Naive thymus-derived CD4-positive, alpha-beta T cell (primary cell): ENCODE measurements at regions not wholly inside any gene's neighbourhood (a gene's known extent, or its start where the extent isn't known, plus 50 kb on each side); places are given as distances from the start of the nearest gene placed in this dataset.

Experiments used
- ATAC-seq: fragments of 150-1000 bp; cut with Tn5 transposase; 2 replicates; pipeline ENCODE4 v1.10.0; 2021; ENCODE audit warnings: mild to moderate bottlenecking, moderate library complexity
- CTCF ChIA-PET: fragments of 350-600 bp; sonication (Branson Sonifier 250); formaldehyde crosslinking; loops from one replicate; lab custom pipeline; 2021; ENCODE audit warnings: antibody characterized with exemption; lab: Charles Lee
- POLR2A ChIA-PET: fragments of 350-600 bp; sonication (Branson Sonifier 250); formaldehyde crosslinking; loops from one replicate; lab custom pipeline; 2021; ENCODE audit warnings: antibody characterized with exemption, inconsistent platforms; lab: Charles Lee
- DNase-seq, 9 donors: peaks; one replicate each; pipeline versions ENCODE4 v3.0.0 to v3.0.0-alpha.2; 2020 to 2022; ENCODE audit warnings: mixed read lengths in 1 of 9
- H3K27ac ChIP-seq: one replicate; pipeline ENCODE4 v1.7.0; 2013; ENCODE audit warnings: mild to moderate bottlenecking, low read depth, low read length, moderate library complexity
- H3K27me3 ChIP-seq, 2 donors: one replicate each; pipeline ENCODE4 v1.7.0; 2013; ENCODE audit warnings: low read length in 2 of 2, mild to moderate bottlenecking in 2 of 2, moderate library complexity in 2 of 2; ENCODE audit not compliant: control insufficient read depth in 2 of 2, insufficient read depth in 2 of 2
- H3K36me3 ChIP-seq, 3 experiments: 1 replicate in 2 of 3; 2 replicates in 1 of 3; pipeline ENCODE4 v1.7.0; 2013; ENCODE audit warnings: low read length in 3 of 3, mild to moderate bottlenecking in 3 of 3, moderate library complexity in 1 of 3; ENCODE audit not compliant: insufficient read depth in 3 of 3, control insufficient read depth in 2 of 3
- H3K4me1 ChIP-seq, 2 donors: one replicate each; pipeline ENCODE4 v1.7.0; 2013; ENCODE audit warnings: low read length in 2 of 2, mild to moderate bottlenecking in 2 of 2, moderate library complexity in 1 of 2; ENCODE audit not compliant: control insufficient read depth in 2 of 2, insufficient read depth in 2 of 2
- H3K4me3 ChIP-seq: 2 replicates; pipeline ENCODE4 v1.7.0; 2013; ENCODE audit warnings: mild to moderate bottlenecking, low read length
- H3K9me3 ChIP-seq, 3 experiments: 1 replicate in 2 of 3; 2 replicates in 1 of 3; pipeline ENCODE4 v1.7.0; 2013; ENCODE audit warnings: low read length in 3 of 3; ENCODE audit not compliant: control insufficient read depth in 2 of 3
- H3K27ac Mint-ChIP-seq, 9 donors: one replicate each; pipeline ENCODE4 v1.8.0; 2020 to 2022; ENCODE audit warnings: mixed read lengths in 9 of 9, mild to moderate bottlenecking in 8 of 9, moderate library complexity in 5 of 9, inconsistent platforms in 2 of 9
- H3K27me3 Mint-ChIP-seq, 5 donors: one replicate each; pipeline ENCODE4 v1.8.0; 2021 to 2022; ENCODE audit warnings: mixed read lengths in 5 of 5, mild to moderate bottlenecking in 1 of 5
- H3K36me3 Mint-ChIP-seq, 5 donors: one replicate each; pipeline ENCODE4 v1.8.0; 2020 to 2022; ENCODE audit warnings: mixed read lengths in 5 of 5, mild to moderate bottlenecking in 3 of 5, inconsistent platforms in 1 of 5
- H3K4me1 Mint-ChIP-seq, 7 donors: one replicate each; pipeline ENCODE4 v1.8.0; 2020 to 2022; ENCODE audit warnings: mixed read lengths in 7 of 7, mild to moderate bottlenecking in 3 of 7, inconsistent platforms in 1 of 7
- H3K4me3 Mint-ChIP-seq, 10 donors: one replicate each; pipeline ENCODE4 v1.8.0; 2020 to 2022; ENCODE audit warnings: mild to moderate bottlenecking in 10 of 10, mixed read lengths in 10 of 10, moderate library complexity in 6 of 10, inconsistent platforms in 2 of 10
- H3K9me3 Mint-ChIP-seq, 11 donors: one replicate each; pipeline ENCODE4 v1.8.0; 2020 to 2022; ENCODE audit warnings: mixed read lengths in 11 of 11, mild to moderate bottlenecking in 4 of 11, inconsistent platforms in 1 of 11, moderate library complexity in 1 of 11
- intact Hi-C, 2 donors: fragments of 100-400 bp; cut with micrococcal nuclease; formaldehyde crosslinking; loops; one replicate each; pipeline ENCODE4 v1.15.1; 2023

DNA sequence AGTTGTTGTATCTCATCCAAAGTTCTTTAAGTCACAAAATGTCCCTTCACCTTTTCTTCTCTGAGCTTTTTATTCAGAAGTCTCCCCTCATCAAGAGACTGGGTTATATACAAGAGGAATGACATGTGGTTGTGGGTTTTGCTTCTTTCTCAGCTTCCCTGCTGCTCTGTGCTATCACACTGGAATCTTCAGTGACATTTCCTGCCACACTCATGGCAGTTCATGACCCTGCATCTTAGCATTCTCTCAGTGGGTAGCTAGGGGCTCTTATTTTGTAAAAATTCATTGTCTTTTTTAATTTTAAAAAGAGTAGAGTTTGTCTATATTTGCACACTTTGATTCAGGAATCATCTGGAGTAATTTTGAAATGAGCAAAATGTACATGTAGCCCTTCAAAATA lies 236.9 kb upstream of the TMEM229A start:
- no peaks in the 10 kb centered on the region for H3K36me3 Mint-ChIP-seq
- H3K27ac Mint-ChIP-seq: no peak overlapping the region
- ChIA-PET POLR2A (no interaction called here), CTCF (no interaction called here)
- Histone ChIP-seq H3K4me1 (no peaks in the 10 kb centered on the region), H3K27ac (no peak overlapping the region), H3K36me3 (no peaks in the 10 kb centered on the region), H3K27me3 (no peaks in the 10 kb centered on the region), H3K4me3 (no peak overlapping the region), H3K9me3 (no peaks in the 10 kb centered on the region)
- H3K4me1 Mint-ChIP-seq: no peaks in the 10 kb centered on the region
- H3K27me3 Mint-ChIP-seq: no peaks in the 10 kb centered on the region
- DNase-seq (no peak), ATAC-seq (no peak)
- intact Hi-C loops: no loop called here
- H3K4me3 Mint-ChIP-seq: no peak overlapping the region
- peaks cover 0 to 8% (median 0%) of the 10 kb centered on the region in 11 donors for H3K9me3 Mint-ChIP-seq

DNA sequence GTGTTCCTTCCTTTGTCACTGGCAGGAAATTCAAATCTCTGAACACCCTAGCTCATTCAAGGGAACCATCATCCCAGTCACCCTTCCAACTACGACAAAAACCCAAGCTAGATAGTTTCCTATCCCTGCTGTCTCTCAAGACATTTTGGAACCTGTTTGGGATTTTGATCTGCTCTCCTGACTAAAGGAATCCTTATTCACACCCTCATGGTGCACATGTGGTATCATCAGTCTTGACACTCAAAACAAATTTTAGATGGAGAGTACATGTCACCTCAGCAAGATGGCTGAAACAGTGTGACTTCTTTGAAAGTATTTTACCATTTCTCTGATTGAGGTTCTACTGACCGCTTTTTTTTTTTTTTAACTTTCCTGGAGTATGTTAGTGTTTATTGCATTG lies 234.3 kb upstream of the TMEM229A start:
- H3K27ac Mint-ChIP-seq: no peak overlapping the region
- no peaks in the 10 kb centered on the region for H3K4me1 Mint-ChIP-seq
- H3K36me3 Mint-ChIP-seq: no peaks in the 10 kb centered on the region
- CTCF ChIA-PET: no interaction called here
- no peak for DNase-seq
- no peak for ATAC-seq
- no peaks in the 10 kb centered on the region for H3K4me1 ChIP-seq
- no peaks in the 10 kb centered on the region for H3K9me3 ChIP-seq
- no peak overlapping the region for H3K4me3 Mint-ChIP-seq
- no peaks in the 10 kb centered on the region for H3K27me3 ChIP-seq
- H3K27ac ChIP-seq: no peak overlapping the region
- POLR2A ChIA-PET: no interaction called here
- H3K27me3 Mint-ChIP-seq: no peaks in the 10 kb centered on the region
- no peaks in the 10 kb centered on the region for H3K36me3 ChIP-seq
- peaks cover 0 to 6% (median 0%) of the 10 kb centered on the region in 11 donors for H3K9me3 Mint-ChIP-seq
- intact Hi-C loops: no loop called here
- no peak overlapping the region for H3K4me3 ChIP-seq

DNA sequence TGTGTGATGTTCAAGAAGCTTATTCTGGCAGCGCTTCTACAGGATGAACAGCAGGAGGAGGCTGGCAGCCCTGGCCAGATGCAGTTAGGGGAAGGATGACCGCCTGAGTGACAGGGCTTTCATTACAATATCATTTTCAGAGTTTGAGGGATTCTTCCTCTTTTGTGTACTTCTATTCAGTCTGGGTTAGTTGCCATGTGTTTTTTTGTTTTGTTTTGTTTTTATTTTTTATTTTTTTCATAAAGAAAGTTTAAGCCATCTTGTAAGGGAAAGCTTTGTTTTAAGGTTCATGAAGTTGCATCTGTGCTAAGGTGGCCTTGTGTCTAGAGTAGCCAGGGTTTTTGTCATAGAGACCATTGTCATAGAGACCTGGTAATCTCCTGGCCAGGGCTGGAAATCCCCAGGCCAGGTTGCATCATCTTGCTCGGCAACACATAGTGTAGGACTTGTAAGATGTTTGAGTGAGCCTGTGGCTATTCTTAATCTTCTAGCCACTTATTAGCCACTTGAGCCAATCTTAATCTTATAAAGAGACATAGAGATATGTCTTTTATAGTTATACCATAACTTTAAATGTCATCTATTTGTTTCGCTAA lies 230.5 kb upstream of the TMEM229A start:
- no peaks in the 10 kb centered on the region for H3K9me3 ChIP-seq
- no peak for ATAC-seq
- Mint-ChIP-seq H3K27ac (no peak overlapping the region), H3K27me3 (no peaks in the 10 kb centered on the region), H3K9me3 (peaks cover 0 to 9% (median 3%) of the 10 kb centered on the region in 11 donors), H3K4me1 (no peaks in the 10 kb centered on the region), H3K36me3 (no peaks in the 10 kb centered on the region), H3K4me3 (no peak overlapping the region)
- intact Hi-C loops: no loop called here
- ChIA-PET POLR2A (no interaction called here), CTCF (no interaction called here)
- H3K4me1 ChIP-seq: no peaks in the 10 kb centered on the region
- no peaks in the 10 kb centered on the region for H3K27me3 ChIP-seq
- no peak overlapping the region for H3K4me3 ChIP-seq
- DNase-seq: no peak
- no peak overlapping the region for H3K27ac ChIP-seq
- H3K36me3 ChIP-seq: no peaks in the 10 kb centered on the region

DNA sequence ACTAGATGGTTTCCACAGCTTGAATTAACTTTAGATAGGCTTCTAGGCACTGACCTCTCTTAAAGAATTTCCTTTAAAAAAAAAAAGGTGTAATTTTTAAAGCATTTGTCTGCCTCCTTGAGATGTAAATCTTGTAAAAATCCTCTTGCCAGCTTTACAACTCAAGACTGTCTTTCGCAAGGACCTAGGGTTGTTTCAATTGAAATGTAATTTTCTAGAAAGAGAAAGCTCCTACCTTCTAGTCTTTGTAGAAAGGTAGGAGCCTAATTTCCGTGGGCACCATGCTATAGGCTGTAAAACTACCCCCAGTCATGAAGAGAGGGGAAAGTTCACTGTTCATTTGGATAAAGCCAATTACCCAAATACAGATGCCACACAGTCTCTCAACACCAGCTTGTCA lies 228.8 kb upstream of the TMEM229A start:
- Histone ChIP-seq H3K27ac (no peak overlapping the region), H3K9me3 (no peaks in the 10 kb centered on the region), H3K27me3 (no peaks in the 10 kb centered on the region), H3K4me3 (no peak overlapping the region), H3K4me1 (no peaks in the 10 kb centered on the region), H3K36me3 (no peaks in the 10 kb centered on the region)
- Mint-ChIP-seq H3K9me3 (peaks cover 0 to 15% (median 5%) of the 10 kb centered on the region in 11 donors), H3K4me3 (no peak overlapping the region), H3K27ac (no peak overlapping the region), H3K27me3 (no peaks in the 10 kb centered on the region), H3K36me3 (no peaks in the 10 kb centered on the region), H3K4me1 (no peaks in the 10 kb centered on the region)
- ChIA-PET CTCF (no interaction called here), POLR2A (no interaction called here)
- intact Hi-C loops: no loop called here
- no peak for ATAC-seq
- no peak for DNase-seq

DNA sequence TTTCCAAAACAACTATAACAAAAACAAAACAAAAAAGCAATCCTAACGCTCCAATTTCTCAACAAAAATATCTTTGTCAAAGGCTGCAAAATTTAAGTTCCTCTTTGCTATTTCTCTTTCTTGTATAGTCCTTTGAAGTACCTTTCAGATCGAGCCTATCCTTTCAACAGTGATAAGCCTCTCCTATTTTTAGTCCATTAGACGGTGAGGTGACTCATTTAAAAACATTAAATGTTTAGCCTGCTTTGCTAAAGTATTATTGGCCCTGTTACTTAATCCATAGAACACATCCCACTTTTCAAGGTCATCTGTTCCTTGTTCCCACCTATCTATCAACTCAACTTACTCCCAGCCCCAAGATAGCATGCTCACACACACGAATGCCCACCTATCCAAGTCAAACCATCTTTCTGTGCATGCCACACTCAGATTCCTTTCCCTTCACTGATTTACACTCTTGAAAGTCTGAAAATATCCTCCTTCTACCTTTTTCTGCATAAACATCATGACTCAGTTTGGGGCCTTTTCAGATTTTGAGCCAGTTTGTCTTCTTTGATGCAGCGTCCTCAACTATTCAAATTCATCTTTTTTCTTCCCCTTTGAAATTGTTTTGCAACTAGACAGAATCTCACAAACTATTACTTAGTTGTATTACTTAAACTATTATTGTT lies 224.9 kb upstream of the TMEM229A start:
- Mint-ChIP-seq H3K27me3 (no peaks in the 10 kb centered on the region), H3K9me3 (peaks cover 0 to 25% (median 5%) of the 10 kb centered on the region in 11 donors), H3K4me3 (no peak overlapping the region), H3K27ac (no peak overlapping the region), H3K36me3 (no peaks in the 10 kb centered on the region), H3K4me1 (no peaks in the 10 kb centered on the region)
- Histone ChIP-seq H3K4me1 (no peaks in the 10 kb centered on the region), H3K9me3 (no peaks in the 10 kb centered on the region), H3K4me3 (no peak overlapping the region), H3K27me3 (no peaks in the 10 kb centered on the region), H3K27ac (no peak overlapping the region), H3K36me3 (no peaks in the 10 kb centered on the region)
- intact Hi-C loops: no loop called here
- ChIA-PET POLR2A (no interaction called here), CTCF (no interaction called here)
- DNase-seq (no peak), ATAC-seq (no peak)

DNA sequence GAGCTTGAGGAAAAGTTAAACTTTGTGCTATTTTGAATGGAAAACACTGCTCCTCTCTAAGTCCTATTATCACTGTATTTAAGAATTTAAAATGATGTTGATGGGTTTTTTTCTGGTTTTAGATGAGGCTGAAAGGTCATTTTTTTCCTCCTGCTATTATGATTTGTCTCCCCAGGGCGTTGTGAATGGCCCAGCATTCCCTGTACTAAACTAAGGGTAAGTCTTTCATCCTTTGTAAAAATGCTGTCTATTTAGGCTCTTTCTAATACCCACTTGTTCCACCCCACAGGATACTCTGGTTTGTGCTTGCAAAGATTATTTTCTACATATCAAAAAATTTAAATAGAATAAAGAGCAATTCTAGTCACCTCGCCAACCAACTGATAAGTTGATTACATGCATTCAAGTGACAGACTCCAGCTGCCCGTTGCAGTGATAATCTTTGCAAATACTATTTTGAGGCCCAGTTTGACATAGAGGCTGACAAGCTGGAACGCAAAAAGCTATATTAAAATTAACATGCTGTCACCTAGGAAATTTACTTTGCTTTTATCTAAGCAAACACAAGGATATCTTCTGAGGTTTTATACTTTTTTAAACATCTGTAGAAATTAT lies 222.3 kb upstream of the TMEM229A start:
- intact Hi-C loops: no loop called here
- Mint-ChIP-seq H3K9me3 (peaks cover 0 to 21% (median 5%) of the 10 kb centered on the region in 11 donors), H3K36me3 (no peaks in the 10 kb centered on the region), H3K4me1 (no peaks in the 10 kb centered on the region), H3K27ac (no peak overlapping the region), H3K4me3 (no peak overlapping the region), H3K27me3 (no peaks in the 10 kb centered on the region)
- H3K9me3 ChIP-seq: no peaks in the 10 kb centered on the region
- ChIA-PET POLR2A (no interaction called here), CTCF (no interaction called here)
- H3K36me3 ChIP-seq: no peaks in the 10 kb centered on the region
- H3K27me3 ChIP-seq: no peaks in the 10 kb centered on the region
- ATAC-seq (no peak), DNase-seq (no peak)
- H3K4me3 ChIP-seq: no peak overlapping the region
- H3K27ac ChIP-seq: no peak overlapping the region
- H3K4me1 ChIP-seq: no peaks in the 10 kb centered on the region

DNA sequence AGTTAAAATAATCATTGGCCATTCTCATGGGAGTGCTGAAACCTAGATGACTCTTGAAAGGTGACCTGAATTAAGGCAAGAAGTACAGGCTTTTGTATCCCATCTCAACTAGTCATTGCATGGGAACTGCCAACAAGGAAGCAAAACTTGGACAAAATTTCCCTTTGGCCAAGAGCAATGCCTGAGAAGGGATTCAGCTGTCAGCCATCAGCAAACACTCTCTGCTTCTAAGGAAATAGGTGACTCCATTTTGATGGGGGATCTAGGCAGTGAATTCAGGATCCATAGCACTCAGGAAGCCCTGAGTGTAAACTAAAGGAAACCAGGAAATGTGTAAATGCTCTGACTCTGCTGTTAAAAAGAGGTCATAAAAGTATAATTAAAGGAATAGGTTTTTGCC lies 221.5 kb upstream of the TMEM229A start:
- Histone ChIP-seq H3K36me3 (no peaks in the 10 kb centered on the region), H3K27ac (no peak overlapping the region), H3K27me3 (no peaks in the 10 kb centered on the region), H3K4me1 (no peaks in the 10 kb centered on the region), H3K9me3 (no peaks in the 10 kb centered on the region), H3K4me3 (no peak overlapping the region)
- Mint-ChIP-seq H3K36me3 (no peaks in the 10 kb centered on the region), H3K4me1 (no peaks in the 10 kb centered on the region), H3K27ac (no peak overlapping the region), H3K27me3 (no peaks in the 10 kb centered on the region), H3K9me3 (peaks cover 0 to 21% (median 4%) of the 10 kb centered on the region in 11 donors), H3K4me3 (no peak overlapping the region)
- no peak for ATAC-seq
- ChIA-PET CTCF (no interaction called here), POLR2A (no interaction called here)
- intact Hi-C loops: no loop called here
- no peak for DNase-seq
